EH (cell line): ENCODE measurements at regions not wholly inside any gene's neighbourhood (a gene's known extent, or its start where the extent isn't known, plus 50 kb on each side); places are given as distances from the start of the nearest gene placed in this dataset.

Experiments
- DNase-seq: peaks from one replicate; pipeline ENCODE4 v3.0.0-alpha.2; 2015; ENCODE audit warnings: low read depth

GRCh38 chr17:77321649-77322513, 181.1 kb downstream of the SEC14L1 start:
- peak; percentile 38 for DNase-seq

- DNase-seq: peak; percentile 99
Observed at GRCh38 chr17:77322514-77323412, 182.0 kb downstream of the SEC14L1 start.

GRCh38 chr17:77323413-77324171, 182.8 kb downstream of the SEC14L1 start:
- DNase-seq: peak; percentile 78

- DNase-seq: no peak
Observed at GRCh38 chr17:77324227-77324626, 183.5 kb downstream of the SEC14L1 start.

- DNase-seq: no peak
Observed at GRCh38 chr17:77325577-77326075, 184.9 kb downstream of the SEC14L1 start.

- no peak for DNase-seq
Observed at GRCh38 chr17:77326076-77326591, 185.4 kb downstream of the SEC14L1 start.

- DNase-seq: no peak
Observed at GRCh38 chr17:77326636-77327035, 185.9 kb downstream of the SEC14L1 start.

- DNase-seq: no peak
Observed at GRCh38 chr17:77327181-77327565, 186.4 kb downstream of the SEC14L1 start.

- DNase-seq: no peak
Observed at GRCh38 chr17:77327566-77328464, 187.0 kb downstream of the SEC14L1 start.

- no peak for DNase-seq
Observed at GRCh38 chr17:77328823-77329740, 188.3 kb downstream of the SEC14L1 start.

- DNase-seq: no peak
Observed at GRCh38 chr17:77329741-77330531, 189.2 kb downstream of the SEC14L1 start.

GRCh38 chr17:77330602-77331081, 189.9 kb downstream of the SEC14L1 start:
- DNase-seq: no peak

GRCh38 chr17:77331301-77331864, 190.6 kb downstream of the SEC14L1 start:
- peak; percentile 89 for DNase-seq

GRCh38 chr17:77332034-77332971, 191.5 kb downstream of the SEC14L1 start:
- DNase-seq: no peak

- DNase-seq: peak; percentile 96
Observed at GRCh38 chr17:77332981-77333685, 192.4 kb downstream of the SEC14L1 start.

GRCh38 chr17:77337150-77337549, 196.4 kb downstream of the SEC14L1 start:
- no peak for DNase-seq
